Astrocyte (in vitro differentiated cells and primary cell): ENCODE measurements at regions not wholly inside any gene's neighbourhood (a gene's known extent, or its start where the extent isn't known, plus 50 kb on each side); places are given as distances from the start of the nearest gene placed in this dataset.

ENCODE experiments used
- EZH2 ChIP-seq: IDR thresholded peaks from 2 replicates; pipeline ENCODE4 v1.6.1; 2012; ENCODE audit warnings: mild to moderate bottlenecking, low read length, inconsistent platforms; ENCODE audit not compliant: insufficient read depth
- TF ChIP-seq, protein P1 (sequence below): IDR thresholded peaks from 2 replicates; pipeline ENCODE4 v1.5.1; 2011; ENCODE audit warnings: low read depth, mild to moderate bottlenecking, inconsistent platforms, low read length, moderate library complexity; ENCODE audit not compliant: insufficient read depth

- TF ChIP-seq, protein P1, sequence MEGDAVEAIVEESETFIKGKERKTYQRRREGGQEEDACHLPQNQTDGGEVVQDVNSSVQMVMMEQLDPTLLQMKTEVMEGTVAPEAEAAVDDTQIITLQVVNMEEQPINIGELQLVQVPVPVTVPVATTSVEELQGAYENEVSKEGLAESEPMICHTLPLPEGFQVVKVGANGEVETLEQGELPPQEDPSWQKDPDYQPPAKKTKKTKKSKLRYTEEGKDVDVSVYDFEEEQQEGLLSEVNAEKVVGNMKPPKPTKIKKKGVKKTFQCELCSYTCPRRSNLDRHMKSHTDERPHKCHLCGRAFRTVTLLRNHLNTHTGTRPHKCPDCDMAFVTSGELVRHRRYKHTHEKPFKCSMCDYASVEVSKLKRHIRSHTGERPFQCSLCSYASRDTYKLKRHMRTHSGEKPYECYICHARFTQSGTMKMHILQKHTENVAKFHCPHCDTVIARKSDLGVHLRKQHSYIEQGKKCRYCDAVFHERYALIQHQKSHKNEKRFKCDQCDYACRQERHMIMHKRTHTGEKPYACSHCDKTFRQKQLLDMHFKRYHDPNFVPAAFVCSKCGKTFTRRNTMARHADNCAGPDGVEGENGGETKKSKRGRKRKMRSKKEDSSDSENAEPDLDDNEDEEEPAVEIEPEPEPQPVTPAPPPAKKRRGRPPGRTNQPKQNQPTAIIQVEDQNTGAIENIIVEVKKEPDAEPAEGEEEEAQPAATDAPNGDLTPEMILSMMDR, result no peak
- no peak for TF ChIP-seq EZH2
Observed at GRCh38 chr5:54669845-54670244, 152.3 kb downstream of the SNX18 start.
